COR-L47 (cell line): ENCODE measurements at regions not wholly inside any gene's neighbourhood (a gene's known extent, or its start where the extent isn't known, plus 50 kb on each side); places are given as distances from the start of the nearest gene placed in this dataset.
"Not testable (repeated sequence)": the region's sequence is repeated elsewhere in the genome, so short reads cannot be mapped to it uniquely, and the experiment has no call there.

ENCODE experiments used
- DNase-seq: peaks from one replicate; lab custom pipeline; 2025; lab: John Stamatoyannopoulos, UW

GRCh38 chr10:36048236-36048635, 406.1 kb upstream of the FZD8 start:
- DNase-seq, result no peak

- no peak for DNase-seq
Measured at GRCh38 chr10:36042135-36042534, 400.0 kb upstream of the FZD8 start.

- no peak for DNase-seq
Measured at GRCh38 chr10:36038316-36038955, 396.3 kb upstream of the FZD8 start.

- no peak for DNase-seq
Measured at GRCh38 chr10:36036137-36036536, 394.0 kb upstream of the FZD8 start.

GRCh38 chr10:36033808-36034207, 391.7 kb upstream of the FZD8 start:
- DNase-seq, result no peak

GRCh38 chr10:36030516-36030915, 388.4 kb upstream of the FZD8 start:
- DNase-seq, result no peak

- no peak for DNase-seq
Measured at GRCh38 chr10:36026656-36027390, 384.7 kb upstream of the FZD8 start.

- no peak for DNase-seq
Measured at GRCh38 chr10:36026081-36026480, 384.0 kb upstream of the FZD8 start.

GRCh38 chr10:36023939-36024338, 381.8 kb upstream of the FZD8 start:
- no peak for DNase-seq

- DNase-seq, result no peak
Measured at GRCh38 chr10:36021096-36021495, 379.0 kb upstream of the FZD8 start.

GRCh38 chr10:36019749-36020148, 377.7 kb upstream of the FZD8 start:
- DNase-seq, result no peak

GRCh38 chr10:36018996-36019395, 376.9 kb upstream of the FZD8 start:
- DNase-seq, result no peak

GRCh38 chr10:36017137-36017536, 375.0 kb upstream of the FZD8 start:
- DNase-seq, result no peak

- no peak for DNase-seq
Measured at GRCh38 chr10:36007369-36007768, 365.3 kb upstream of the FZD8 start.

GRCh38 chr10:36003688-36004087, 361.6 kb upstream of the FZD8 start:
- no peak for DNase-seq

- DNase-seq, result no peak
Measured at GRCh38 chr10:36003031-36003600, 361.0 kb upstream of the FZD8 start.

- DNase-seq, result no peak
Measured at GRCh38 chr10:36002445-36002844, 360.3 kb upstream of the FZD8 start.

- DNase-seq, result not testable (repeated sequence)
Measured at GRCh38 chr10:36000754-36001153, 358.7 kb upstream of the FZD8 start.

GRCh38 chr10:35998026-35998425, 355.9 kb upstream of the FZD8 start:
- no peak for DNase-seq

- DNase-seq, result no peak
Measured at GRCh38 chr10:35995485-35995884, 353.4 kb upstream of the FZD8 start.

GRCh38 chr10:35993591-35994515, 351.8 kb upstream of the FZD8 start:
- no peak for DNase-seq

- no peak for DNase-seq
Measured at GRCh38 chr10:35992107-35992506, 350.0 kb upstream of the FZD8 start.
